ENCODE measurements at regions not wholly inside any gene's neighbourhood (a gene's known extent, or its start where the extent isn't known, plus 50 kb on each side); places are given as distances from the start of the nearest gene placed in this dataset.

DNA sequence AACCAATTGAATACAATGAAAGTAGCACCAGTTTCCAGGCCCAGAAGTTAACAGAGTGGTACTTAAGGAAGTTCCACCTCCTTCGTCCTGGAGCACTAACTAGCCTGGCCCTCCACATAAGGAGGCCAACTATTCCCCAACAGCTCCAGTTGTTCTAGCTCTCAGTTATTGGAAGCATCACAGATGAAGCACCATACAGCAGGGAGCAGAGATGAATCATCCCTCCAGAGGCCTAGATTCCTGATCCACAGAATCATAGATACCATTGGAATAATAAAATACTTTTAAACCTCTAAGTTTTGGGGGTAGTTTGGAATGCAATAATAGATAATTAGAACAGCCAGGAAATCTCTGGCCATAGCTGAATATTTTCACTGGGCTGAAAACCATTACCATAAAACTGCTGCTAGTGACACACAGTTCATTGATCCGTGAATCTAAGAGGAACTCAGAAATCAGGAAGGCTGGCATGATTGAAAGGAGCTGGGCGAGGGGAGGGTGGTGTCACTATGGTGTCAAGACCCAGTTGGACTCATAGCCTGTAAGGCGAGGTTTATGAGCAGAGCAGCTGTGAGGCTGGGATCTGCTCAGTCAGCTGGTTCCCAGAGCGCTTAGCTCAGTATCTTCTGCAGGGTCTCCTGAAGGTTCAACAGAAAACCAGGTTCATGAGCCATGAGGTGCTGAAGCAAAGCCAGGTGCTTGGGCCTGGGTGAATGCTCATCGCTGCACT is 371.4 kb upstream of the TMTC1 start:
- TF ChIP-seq CTCF (IDR thresholded peaks at IDR 0.05; ENCODE audit: insufficient read depth, low read length, poor library complexity, severe bottlenecking), result no peak
- DNase-seq (ENCODE audit: extremely low read depth, insufficient read length), result no peak
- no peak overlapping the region for H3K4me3 ChIP-seq (replicated peaks; ENCODE audit: low read depth, low read length)
- no peaks in the 10 kb centered on the region for H3K36me3 ChIP-seq (ENCODE audit: control insufficient read depth, insufficient read depth, low read length)
- H3K27me3 ChIP-seq (replicated peaks; ENCODE audit: control insufficient read depth, insufficient read depth, low read length), result no peaks in the 10 kb centered on the region

GRCh38 chr12:30153981-30154380 is 370.2 kb upstream of the TMTC1 start:
- no peak for DNase-seq (ENCODE audit: extremely low read depth, insufficient read length)
- no peak overlapping the region for H3K4me3 ChIP-seq (replicated peaks; ENCODE audit: low read depth, low read length)
- no peak for TF ChIP-seq CTCF (IDR thresholded peaks at IDR 0.05; ENCODE audit: insufficient read depth, low read length, poor library complexity, severe bottlenecking)
- H3K27me3 ChIP-seq (replicated peaks; ENCODE audit: control insufficient read depth, insufficient read depth, low read length), result no peaks in the 10 kb centered on the region
- no peaks in the 10 kb centered on the region for H3K36me3 ChIP-seq (ENCODE audit: control insufficient read depth, insufficient read depth, low read length)

GRCh38 chr12:30152705-30153104 is 369.0 kb upstream of the TMTC1 start:
- no peak for DNase-seq (ENCODE audit: extremely low read depth, insufficient read length)
- no peak for TF ChIP-seq CTCF (IDR thresholded peaks at IDR 0.05; ENCODE audit: insufficient read depth, low read length, poor library complexity, severe bottlenecking)
- H3K36me3 ChIP-seq (ENCODE audit: control insufficient read depth, insufficient read depth, low read length), result no peaks in the 10 kb centered on the region
- no peaks in the 10 kb centered on the region for H3K27me3 ChIP-seq (replicated peaks; ENCODE audit: control insufficient read depth, insufficient read depth, low read length)
- H3K4me3 ChIP-seq (replicated peaks; ENCODE audit: low read depth, low read length), result no peak overlapping the region

DNA sequence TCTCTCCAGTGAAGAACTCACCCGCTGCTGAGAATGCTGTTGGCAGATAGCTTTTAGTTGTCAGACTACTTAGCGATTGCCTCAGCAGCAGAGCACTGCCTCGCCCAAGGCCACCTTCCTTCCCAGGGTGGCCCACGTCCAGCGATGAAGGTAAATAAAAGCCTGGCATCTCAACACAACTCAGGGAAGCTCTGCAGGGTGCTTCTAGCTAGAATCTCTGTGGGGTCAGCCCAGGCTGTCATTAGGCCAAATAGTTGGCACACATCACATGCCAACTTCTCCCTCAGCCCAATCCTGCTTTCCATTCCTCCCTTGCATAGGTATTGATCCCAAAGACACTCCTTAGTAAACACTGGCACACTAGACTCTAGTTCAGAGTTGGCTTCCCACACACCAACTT is 368.1 kb upstream of the TMTC1 start:
- DNase-seq (ENCODE audit: extremely low read depth, insufficient read length), result no peak
- no peak for TF ChIP-seq CTCF (IDR thresholded peaks at IDR 0.05; ENCODE audit: insufficient read depth, low read length, poor library complexity, severe bottlenecking)
- no peak overlapping the region for H3K4me3 ChIP-seq (replicated peaks; ENCODE audit: low read depth, low read length)
- no peaks in the 10 kb centered on the region for H3K27me3 ChIP-seq (replicated peaks; ENCODE audit: control insufficient read depth, insufficient read depth, low read length)
- no peaks in the 10 kb centered on the region for H3K36me3 ChIP-seq (ENCODE audit: control insufficient read depth, insufficient read depth, low read length)

DNA sequence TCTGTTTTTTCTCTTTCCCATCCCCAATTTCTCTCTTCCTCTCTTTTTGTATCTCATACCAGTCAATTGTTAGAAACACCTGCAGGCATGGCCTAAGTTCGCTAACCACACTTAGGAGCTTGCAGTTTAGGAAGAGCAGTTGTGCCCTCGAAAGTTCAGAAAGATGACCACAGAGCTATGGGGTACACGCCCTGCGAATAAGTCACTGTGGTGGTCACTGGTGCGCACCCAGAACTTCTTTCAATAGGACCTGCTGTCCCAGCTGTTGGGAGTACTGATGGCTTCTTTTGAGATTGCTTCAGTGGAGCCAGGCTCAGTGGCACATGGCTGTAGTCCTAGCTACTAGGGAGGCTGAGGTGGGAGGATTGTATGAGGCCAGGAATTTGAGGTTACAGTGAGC is 362.8 kb upstream of the TMTC1 start:
- TF ChIP-seq CTCF (IDR thresholded peaks at IDR 0.05; ENCODE audit: insufficient read depth, low read length, poor library complexity, severe bottlenecking), result no peak
- DNase-seq (ENCODE audit: extremely low read depth, insufficient read length), result no peak
- Histone ChIP-seq H3K4me3 (replicated peaks; ENCODE audit: low read depth, low read length) (no peak overlapping the region), H3K27me3 (replicated peaks; ENCODE audit: control insufficient read depth, insufficient read depth, low read length) (no peaks in the 10 kb centered on the region), H3K36me3 (ENCODE audit: control insufficient read depth, insufficient read depth, low read length) (no peaks in the 10 kb centered on the region)

DNA sequence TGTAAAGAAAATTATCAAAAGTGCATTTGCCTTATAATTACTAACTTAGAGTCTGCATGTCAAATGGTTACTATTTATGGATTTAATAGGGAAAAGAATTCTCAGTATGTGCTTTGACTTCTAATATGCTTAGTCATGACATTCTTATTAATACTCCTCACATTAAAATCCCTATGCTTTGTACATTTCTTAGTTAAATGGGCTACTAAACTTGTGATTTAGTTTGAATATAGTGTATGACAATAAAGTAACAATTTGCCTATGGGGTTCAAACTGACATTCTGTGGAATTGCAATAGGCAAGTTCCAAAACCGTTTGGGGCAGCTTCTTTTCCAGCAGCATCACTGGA is 361.9 kb upstream of the TMTC1 start:
- Histone ChIP-seq H3K4me3 (replicated peaks; ENCODE audit: low read depth, low read length) (no peak overlapping the region), H3K27me3 (replicated peaks; ENCODE audit: control insufficient read depth, insufficient read depth, low read length) (no peaks in the 10 kb centered on the region), H3K36me3 (ENCODE audit: control insufficient read depth, insufficient read depth, low read length) (no peaks in the 10 kb centered on the region)
- no peak for DNase-seq (ENCODE audit: extremely low read depth, insufficient read length)
- TF ChIP-seq CTCF (IDR thresholded peaks at IDR 0.05; ENCODE audit: insufficient read depth, low read length, poor library complexity, severe bottlenecking), result no peak
